Activated CD4-positive, alpha-beta T cell treated with anti-CD3 and anti-CD28 coated beads for 4 hours (primary cell): ENCODE measurements at regions not wholly inside any gene's neighbourhood (a gene's known extent, or its start where the extent isn't known, plus 50 kb on each side); places are given as distances from the start of the nearest gene placed in this dataset.

Experiments used
- DNase-seq, 2 donors: peaks; one replicate each; pipeline ENCODE4 v3.0.0-alpha.2; 2020

DNA sequence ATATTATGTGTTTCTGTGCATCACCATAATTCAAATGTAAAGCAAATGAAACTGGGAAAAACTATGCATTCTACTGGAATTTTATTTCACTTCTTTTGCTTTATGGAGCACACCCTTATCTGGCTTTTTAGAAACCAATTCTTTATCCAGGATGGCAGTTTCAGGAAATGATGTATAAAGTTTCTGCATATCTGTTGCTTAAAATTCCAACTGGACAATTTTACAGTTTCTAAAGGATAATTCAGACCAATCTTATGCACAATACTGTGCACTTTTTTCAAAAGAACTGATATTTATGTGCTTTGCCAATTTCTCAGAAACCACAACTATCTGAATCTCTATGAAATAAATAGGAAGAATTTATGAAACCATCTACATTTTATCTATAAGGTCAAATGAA, 246.5 kb upstream of the MIR17HG start:
- DNase-seq, result no peak

DNA sequence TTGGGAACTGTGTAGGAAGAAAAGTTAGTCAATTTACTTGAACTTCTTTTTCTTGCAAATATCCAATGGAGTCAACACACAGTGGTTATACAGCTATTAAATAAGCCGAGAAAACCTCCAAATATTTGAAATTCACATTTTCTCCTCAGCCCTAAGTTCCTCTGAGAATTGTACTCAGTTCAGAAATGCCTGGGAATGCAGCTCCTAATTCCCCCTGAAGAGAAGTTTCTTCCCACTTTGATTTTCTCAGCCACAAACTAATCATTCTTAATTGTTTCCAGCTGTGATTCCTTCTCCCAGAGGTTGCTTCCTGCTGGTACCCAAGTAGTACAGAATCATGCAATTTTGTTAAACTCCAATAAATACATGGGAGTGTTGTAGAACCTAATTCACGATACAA, 246.1 kb upstream of the MIR17HG start:
- DNase-seq, result no peak

DNA sequence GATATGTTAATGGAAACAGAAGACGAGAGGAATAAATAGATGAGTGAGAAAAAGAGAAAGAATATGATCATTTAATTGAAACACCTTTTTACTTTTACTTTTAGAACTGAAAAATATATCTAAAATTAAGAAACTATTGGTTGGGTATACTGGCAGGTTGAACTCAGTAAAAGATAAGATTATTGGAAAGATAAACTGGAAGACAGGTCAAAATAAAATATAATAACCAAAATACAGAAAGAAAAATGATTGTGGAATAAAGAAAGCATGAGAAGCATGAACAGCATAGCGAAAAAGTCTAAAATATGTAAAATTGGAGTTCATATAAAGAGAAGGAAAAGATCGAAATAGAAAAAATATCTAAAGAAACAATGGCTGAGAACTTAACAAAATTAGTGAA, 242.2 kb upstream of the MIR17HG start:
- no peak for DNase-seq

DNA sequence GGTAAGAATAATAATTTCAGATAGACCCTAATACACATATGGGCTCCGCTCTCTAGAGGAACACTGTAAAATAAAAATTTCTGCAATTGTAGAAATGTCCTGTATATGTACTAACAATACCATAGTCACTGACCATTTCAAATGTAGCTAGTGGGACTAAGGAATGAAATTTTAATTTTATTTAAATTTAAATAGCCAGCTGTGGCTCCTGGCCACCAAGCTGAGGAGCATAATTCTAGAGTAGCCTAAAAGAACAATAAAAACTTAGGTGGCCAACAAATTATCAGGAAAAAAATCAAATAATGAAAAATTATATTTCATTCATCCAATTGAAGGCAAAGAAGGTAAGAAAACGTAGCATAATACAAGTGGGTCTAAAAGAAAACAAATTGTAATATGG, 240.9 kb upstream of the MIR17HG start:
- DNase-seq, result no peak

DNA sequence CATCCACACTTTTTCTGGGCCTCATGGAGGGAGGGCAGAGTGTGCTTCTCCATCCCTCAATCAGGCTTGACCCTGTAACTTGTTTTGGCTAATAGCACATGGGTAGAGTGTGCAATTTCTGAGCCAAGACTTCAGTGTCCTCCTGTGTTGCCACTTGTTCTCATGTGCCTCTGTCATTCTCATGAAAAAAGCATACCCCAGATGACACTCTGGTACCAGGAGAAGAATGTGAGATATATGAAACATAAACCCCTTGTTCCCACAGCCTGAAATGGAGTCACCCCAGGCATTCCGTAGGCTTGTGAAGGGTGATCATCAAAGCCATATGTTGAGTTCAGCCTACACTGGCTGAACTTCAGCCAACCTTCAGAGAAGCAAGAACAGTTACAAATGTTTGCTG, 239.2 kb upstream of the MIR17HG start:
- DNase-seq, result no peak

DNA sequence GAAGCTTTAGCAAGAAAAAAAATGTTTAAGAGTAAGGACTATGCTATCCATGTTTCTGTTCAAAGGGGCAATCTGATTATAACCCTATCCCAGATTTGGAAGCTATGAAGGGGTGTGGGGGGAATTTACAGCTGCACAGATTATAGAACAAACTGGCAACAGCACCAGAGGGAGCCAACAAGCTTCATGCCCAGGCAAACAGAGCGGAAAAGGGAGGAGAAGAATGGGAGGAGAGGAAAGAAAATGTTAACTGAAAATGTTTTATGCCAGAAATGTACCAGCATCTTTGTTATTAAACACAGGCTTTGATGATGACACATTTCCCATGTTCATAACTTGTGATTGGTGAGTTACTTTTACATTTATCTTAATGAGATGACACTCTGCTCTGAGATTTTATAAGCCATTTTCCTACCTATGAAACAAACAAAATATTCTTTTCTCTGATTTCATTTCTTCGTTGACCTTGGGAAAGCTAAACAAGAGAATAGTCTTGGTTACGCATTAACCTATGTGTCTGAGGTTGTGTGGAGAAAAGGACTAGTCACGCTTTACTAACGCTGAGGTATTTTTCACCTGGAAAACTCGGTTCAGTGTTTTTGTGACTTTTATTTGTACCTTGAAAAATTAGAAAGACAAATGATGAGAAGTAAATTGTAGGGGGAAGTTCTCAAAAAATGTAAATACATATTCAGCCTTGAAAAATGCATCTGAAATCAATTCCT, 235.8 kb upstream of the MIR17HG start:
- DNase-seq, result no peak

DNA sequence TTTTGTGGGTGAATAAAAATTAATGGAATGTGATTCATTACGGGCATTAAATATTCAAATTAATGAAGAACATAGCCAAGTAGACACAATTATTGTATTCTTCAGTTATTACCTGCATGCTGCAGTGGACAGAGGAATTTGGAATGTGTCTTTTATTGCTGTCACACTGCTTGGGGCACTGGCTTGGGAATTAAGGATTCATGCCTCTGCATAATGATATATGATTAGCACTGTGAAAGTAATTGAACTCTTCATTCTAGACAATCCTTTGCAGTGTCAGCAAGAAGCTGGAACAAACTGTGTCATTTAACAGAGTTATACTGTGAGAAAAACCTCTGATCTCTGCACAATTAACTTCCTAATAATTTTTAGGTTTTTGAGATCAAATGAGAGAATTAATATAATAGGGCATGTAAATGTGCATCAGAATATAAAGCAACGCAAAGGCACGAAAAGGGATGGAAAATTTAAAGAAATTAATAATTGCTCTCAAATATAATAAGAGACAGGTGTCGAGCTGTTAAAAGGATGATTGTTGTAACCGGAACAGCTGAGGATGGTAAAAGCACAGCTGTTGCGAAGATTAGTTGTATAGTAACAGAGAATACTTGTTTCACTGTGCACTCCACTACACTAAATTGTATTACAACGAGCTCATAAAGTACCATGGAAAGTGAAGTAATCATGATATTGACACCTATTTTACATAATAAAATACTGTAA, 235.1 kb upstream of the MIR17HG start:
- no peak for DNase-seq

DNA sequence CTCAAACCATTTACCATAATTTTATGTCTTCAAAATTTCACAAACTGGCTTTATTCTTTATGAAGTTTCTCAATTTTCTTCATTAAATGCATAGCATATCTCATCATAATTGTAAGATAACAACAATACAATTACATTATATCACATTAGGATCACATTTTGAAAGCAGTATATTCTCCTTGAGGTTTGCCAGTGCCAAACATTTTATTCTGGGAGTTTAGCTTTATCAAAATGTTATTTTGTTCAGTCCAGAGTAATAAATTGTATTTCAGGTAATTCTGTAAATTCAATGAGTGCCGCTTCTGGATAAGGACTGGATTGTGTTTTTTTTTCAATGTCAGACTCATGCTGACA, 234.6 kb upstream of the MIR17HG start:
- no peak for DNase-seq

DNA sequence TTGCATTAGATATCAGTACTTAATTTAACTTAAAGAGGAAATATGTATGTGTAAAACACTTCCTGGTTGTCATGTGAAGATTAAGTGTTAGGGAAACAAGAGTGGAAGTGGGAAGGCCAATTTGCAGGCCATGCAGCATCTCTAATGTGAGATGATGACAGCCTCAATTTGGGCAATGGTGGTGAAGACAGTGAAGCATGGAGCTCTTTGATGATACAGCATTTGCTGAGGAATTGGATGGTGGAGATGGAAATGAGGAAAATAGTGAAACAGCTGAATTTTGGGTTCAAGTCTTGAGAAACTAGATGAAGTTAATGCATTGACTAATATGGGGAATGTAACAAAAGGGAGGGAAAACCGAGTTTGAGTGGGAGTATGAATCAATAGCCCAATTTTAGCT, 231.7 kb upstream of the MIR17HG start:
- no peak for DNase-seq

DNA sequence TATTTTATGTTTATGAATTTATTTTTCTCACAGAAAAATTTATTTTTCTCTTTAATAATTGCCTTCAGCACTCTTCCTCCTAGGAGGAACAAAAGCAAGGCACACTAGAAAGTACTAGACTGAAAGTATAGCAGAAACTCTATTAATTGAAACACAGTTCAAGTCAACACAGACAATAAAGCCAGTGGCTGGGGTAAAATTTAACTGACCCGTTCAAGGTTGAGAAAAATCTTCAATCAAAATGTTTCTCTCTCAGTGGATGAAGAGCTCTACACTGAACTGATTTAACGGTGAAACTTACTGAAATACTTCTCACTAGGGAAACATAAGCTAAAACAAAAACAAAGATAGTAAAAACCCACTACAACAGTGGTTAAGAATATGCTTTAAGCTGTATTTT, 230.1 kb upstream of the MIR17HG start:
- no peak for DNase-seq

DNA sequence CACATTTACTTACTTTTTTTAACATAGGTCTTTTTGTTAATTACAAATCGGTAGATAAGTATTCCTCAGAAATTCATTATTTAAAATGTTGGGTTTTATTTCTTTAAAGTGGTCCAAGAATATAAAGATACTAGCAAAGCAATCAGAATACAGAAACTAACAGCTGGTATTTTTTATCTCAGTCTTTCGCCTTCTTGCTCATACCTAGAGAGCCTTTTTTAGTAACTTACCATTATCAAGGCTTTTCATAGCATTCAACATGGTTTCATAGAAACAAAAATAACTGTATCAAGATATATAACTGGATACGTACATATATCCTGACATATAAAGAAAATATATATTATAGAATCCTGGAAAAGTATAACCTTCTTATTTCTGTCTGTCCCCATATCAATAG, 227.8 kb upstream of the MIR17HG start:
- no peak for DNase-seq

DNA sequence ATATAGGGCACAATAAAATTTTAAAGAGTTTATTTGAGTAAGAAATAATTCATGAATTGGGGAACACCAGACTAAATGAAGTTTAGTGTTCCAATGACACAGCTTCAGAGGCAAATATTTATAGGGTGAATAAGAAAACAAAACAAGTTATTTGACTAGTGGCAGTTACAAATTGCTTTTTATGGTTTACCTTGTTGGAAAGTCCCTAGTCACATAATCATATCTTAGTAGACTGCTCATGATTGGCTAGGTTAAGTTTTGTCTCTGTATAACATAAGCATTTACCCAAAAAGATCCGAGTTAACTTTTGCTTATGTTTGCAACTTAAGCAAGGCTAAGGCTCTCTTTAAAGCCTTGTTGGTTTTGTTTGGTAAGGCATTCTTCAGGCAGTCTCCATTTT, 224.7 kb upstream of the MIR17HG start:
- no peak for DNase-seq

DNA sequence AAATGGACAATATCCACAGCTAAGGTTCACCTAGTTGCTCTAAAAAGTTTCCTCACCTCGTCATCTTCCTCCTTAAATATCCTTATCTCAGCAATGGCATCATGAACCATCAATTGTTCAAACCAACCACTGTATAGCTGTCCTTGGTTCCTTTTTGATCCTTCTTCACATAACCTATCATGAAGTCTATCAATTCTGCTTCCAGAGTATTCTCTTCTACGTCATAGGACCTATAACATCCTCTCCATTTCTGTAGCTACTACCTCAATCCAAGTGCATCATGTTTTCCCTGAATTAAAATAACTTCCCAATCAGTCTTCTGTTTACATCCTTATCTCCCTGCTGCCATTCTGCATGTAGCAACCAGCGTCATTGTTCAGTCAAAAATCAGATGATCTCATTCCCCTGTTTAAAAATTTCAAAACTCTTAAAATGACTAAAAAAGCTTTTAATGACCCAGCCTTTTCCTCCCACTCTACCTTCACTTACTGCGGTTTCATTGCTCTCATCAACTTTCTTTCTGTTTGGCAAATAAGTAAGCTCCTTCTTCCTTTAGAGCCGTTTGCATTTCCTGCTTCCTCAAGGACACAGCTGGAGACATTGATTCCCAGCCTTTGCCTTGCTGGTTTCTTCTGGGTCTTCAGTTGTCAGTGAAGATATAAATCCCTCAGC, 223.9 kb upstream of the MIR17HG start:
- DNase-seq, result no peak

DNA sequence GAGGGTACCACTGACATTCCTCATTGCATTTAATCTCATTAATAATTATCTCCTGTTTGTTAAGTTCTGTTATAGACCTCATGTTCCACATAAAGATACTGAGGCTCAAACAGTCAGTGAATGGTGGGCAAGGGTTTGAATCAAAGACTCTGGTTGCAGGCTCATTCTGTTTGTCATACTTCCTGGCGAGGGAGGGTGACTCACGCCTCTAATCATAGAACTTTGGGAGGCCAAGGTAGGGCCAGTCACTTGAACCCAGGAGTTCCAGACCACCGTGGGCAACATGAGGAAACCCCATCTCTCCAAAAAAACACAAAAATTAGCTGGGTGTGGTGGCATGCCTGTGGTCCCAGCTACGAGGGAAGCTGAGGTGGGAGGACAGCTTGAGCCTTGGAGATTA, 220.7 kb upstream of the MIR17HG start:
- no peak for DNase-seq

DNA sequence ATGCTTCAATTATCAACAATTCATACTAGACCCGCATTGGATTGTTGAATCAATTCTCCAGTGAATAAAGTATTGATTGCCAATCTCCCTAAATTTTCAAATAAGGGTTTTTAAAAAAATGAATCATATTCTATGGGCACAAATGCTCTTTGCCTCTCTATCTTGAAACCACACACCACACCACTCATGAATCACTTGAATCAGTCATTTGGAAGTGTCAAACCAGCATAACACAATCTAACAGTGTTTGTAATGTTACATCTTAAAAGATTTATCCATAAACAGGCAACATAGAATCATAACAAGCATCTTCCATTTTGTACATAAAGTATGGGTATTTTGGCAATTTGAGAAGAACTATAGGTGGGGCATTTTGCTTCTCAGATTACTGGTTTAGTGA, 219.5 kb upstream of the MIR17HG start:
- DNase-seq, result no peak

DNA sequence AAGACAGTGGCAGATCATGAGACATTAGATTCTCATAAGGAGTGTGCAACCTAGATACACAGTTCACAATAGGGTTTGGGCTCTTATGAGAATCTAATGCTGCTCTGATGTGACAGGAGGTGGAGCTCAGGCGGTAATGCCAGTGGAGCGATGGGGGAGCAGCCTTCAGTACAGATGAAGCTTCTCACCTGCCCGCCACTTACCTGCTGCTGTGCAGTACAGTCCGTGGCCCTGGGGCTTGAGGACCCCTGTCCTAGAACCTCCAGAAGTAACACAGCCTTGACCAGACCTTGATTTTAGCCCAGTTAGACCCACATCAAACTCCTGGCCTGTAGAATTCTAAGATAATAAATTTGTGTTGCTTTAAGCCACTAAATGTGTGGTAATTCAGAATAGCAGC, 215.1 kb upstream of the MIR17HG start:
- DNase-seq, result no peak

DNA sequence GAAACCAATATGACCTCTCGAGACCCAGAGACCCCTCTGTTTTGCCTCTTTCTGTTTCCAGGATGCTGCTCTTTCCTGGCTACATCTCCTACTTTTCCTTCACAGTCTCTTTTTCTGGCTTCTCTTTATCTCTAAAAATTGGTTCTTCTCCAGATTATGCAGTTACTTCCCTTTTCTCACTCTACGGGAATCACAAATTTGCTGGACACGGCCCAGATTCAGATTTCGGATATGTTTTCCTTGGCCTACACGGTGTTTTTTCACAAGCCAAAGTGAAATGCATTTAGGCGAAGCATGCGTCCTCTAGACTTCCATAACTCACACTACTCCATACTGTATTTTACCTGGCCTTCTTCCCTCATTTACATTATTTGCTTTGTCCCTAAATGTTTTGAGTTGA, 214.7 kb upstream of the MIR17HG start:
- no peak for DNase-seq

DNA sequence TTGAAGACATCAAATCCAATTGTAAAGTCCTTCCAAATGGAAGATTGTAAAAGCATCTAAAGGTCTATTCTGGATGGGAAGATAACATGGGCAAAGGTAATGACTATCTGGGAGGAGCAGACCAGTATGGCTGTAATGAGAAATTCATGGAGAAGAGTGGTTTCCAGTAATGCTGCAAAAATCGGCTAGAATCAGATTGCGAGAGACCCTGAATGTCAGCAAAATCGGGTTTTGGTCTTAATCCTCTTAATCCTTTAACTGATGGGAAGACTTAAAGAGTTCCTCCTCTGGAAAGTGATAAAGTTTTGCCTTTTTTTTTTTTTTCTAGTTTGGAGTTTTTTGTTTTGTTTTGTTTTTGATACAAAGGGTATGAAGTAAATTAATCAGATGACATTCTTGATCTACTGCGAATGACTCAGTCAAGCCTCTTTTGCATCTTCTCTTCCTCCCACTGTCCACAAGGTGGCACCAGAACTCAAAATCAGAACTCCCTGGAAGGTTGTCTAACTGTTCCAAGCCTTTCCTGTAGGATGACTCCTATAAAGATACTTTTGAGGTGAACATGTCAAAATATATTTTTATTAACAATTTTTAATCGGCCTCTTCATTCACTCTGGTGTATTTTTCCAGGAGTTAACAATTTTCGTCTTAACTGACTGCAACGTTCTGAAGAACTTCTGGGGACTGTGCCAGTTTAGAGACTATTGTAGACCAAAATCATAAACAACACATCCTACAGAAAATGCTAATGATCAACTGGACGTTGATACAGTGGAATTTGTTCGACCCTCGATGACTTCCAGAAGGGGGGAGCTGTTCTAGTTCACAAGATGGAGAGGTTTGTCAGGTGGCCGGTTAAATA, 213.3 kb upstream of the MIR17HG start:
- peak in 1 of 2 donors; percentile 22 for DNase-seq

DNA sequence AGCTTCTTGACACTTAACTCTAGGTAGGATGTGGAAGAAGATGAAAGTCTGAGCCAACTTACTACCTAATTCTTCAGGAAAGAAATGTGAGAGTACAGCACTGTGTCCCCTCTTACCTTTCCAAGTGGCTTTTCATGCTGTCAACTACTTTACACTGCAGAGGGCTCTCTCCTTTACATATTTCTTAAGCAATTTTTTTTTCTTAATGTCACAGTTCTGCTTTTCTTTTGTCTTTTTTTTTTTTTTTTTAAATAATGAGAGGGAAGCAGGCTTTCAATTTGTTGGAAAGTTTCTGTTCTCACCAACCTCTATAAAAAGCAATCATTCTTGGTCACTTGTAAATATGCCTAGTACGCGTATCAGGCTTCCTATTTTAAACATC, 212.7 kb upstream of the MIR17HG start:
- no peak for DNase-seq

DNA sequence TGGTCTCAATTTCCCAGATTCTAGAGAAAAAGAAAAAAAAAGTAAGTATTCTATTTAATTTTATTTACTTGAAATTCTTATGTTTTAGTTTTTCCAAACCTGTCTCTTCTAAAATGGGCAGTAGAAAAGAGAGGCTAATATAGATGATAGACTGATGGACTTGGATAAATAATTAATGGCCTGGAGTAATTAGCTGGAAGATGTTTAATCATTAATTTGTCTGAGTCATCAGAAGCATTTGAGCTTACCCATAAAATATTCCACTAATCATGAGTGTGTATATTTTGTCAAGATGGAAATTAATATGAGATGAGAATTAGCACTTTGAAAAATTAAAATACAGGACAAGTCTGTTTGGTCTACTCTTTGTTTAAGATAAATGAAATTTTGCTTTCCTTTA, 212.1 kb upstream of the MIR17HG start:
- no peak for DNase-seq

DNA sequence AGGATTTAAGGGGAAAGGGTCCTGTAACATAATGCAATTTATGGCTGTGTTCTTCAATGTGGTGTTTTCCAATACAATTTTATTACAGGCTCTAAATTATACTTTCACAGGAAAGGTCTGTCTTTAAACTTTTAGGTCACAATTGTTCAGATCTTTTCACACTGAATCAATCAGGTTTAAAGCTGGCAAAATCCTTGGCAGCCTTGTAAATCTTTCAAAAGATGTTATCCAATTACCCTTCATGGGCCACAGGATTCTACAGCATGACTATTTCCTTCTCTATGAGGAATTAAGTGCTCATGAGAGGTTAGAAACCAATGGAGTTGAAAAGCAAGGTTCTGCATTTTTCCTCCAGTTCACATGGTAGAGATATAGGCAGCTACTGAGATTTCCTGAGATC, 211.5 kb upstream of the MIR17HG start:
- no peak for DNase-seq

DNA sequence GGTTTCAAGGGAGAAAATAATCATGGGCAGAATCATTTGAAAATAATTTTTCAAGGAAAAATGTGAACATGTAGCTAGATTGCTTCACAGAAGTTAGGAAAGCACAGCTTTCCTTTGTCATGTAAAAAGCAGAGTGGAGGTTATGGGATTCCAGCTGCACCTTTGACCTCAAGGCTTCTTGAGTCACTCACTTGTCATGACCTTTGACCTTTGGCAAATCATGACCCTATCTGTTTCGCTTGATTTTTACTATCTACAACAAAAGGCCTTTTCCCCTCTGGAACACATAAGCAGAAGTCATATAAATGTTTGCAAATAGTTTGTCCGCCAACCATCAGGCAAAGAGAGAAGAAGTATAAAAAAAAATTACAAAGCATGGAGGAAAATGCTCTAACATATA, 210.7 kb upstream of the MIR17HG start:
- DNase-seq, result no peak

DNA sequence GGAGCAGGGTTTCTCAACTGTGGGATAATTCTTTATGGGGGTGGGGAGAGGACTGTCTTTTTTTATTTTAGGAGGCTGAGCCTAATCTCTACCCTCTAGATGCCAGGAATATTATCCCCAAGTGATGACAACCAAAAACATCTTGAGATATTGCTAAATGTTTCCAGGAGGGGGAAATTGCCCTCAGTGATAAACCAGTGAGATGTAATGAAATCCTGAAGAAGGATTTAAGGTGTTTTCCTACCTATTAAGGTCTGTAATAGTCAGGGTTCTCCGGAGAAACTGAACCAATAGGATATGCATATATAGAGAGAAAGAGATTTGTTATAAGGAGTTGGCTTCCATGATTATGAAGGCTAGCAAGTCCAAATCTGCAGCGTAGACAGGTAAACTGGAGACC, 208.3 kb upstream of the MIR17HG start:
- no peak for DNase-seq
